B cell (primary cell): ENCODE measurements at regions not wholly inside any gene's neighbourhood (a gene's known extent, or its start where the extent isn't known, plus 50 kb on each side); places are given as distances from the start of the nearest gene placed in this dataset.

Experiments
- EZH2 ChIP-seq: IDR thresholded peaks from 2 replicates; pipeline ENCODE4 v1.6.1; 2012; ENCODE audit warnings: borderline replicate concordance, low read depth, mild to moderate bottlenecking, moderate library complexity, low read length; ENCODE audit not compliant: insufficient read depth, poor library complexity, severe bottlenecking
- TF ChIP-seq, protein P1 (sequence below): fragments of 200-600 bp; IDR thresholded peaks from one replicate; pipeline ENCODE4 v1.8.0; 2022; ENCODE audit warnings: antibody characterized with exemption, mild to moderate bottlenecking

GRCh38 chr4:19969492-19969891 lies 282.2 kb upstream of the SLIT2 start:
- no peak for TF ChIP-seq EZH2
- TF ChIP-seq, protein P1, sequence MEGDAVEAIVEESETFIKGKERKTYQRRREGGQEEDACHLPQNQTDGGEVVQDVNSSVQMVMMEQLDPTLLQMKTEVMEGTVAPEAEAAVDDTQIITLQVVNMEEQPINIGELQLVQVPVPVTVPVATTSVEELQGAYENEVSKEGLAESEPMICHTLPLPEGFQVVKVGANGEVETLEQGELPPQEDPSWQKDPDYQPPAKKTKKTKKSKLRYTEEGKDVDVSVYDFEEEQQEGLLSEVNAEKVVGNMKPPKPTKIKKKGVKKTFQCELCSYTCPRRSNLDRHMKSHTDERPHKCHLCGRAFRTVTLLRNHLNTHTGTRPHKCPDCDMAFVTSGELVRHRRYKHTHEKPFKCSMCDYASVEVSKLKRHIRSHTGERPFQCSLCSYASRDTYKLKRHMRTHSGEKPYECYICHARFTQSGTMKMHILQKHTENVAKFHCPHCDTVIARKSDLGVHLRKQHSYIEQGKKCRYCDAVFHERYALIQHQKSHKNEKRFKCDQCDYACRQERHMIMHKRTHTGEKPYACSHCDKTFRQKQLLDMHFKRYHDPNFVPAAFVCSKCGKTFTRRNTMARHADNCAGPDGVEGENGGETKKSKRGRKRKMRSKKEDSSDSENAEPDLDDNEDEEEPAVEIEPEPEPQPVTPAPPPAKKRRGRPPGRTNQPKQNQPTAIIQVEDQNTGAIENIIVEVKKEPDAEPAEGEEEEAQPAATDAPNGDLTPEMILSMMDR: no peak
